ENCODE measurements at regions not wholly inside any gene's neighbourhood (a gene's known extent, or its start where the extent isn't known, plus 50 kb on each side); places are given as distances from the start of the nearest gene placed in this dataset.
"Not testable (repeated sequence)": the region's sequence is repeated elsewhere in the genome, so short reads cannot be mapped to it uniquely, and the experiment has no call there.

GRCh38 chr2:186960241-186960640, 111.3 kb upstream of the ZSWIM2 start:
- TF ChIP-seq, protein P1, sequence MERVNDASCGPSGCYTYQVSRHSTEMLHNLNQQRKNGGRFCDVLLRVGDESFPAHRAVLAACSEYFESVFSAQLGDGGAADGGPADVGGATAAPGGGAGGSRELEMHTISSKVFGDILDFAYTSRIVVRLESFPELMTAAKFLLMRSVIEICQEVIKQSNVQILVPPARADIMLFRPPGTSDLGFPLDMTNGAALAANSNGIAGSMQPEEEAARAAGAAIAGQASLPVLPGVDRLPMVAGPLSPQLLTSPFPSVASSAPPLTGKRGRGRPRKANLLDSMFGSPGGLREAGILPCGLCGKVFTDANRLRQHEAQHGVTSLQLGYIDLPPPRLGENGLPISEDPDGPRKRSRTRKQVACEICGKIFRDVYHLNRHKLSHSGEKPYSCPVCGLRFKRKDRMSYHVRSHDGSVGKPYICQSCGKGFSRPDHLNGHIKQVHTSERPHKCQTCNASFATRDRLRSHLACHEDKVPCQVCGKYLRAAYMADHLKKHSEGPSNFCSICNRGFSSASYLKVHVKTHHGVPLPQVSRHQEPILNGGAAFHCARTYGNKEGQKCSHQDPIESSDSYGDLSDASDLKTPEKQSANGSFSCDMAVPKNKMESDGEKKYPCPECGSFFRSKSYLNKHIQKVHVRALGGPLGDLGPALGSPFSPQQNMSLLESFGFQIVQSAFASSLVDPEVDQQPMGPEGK (CRISPR knock-in tag; IDR thresholded peaks at IDR 0.05; ENCODE audit: borderline replicate concordance) = not testable (repeated sequence)
- TF ChIP-seq, protein P2, sequence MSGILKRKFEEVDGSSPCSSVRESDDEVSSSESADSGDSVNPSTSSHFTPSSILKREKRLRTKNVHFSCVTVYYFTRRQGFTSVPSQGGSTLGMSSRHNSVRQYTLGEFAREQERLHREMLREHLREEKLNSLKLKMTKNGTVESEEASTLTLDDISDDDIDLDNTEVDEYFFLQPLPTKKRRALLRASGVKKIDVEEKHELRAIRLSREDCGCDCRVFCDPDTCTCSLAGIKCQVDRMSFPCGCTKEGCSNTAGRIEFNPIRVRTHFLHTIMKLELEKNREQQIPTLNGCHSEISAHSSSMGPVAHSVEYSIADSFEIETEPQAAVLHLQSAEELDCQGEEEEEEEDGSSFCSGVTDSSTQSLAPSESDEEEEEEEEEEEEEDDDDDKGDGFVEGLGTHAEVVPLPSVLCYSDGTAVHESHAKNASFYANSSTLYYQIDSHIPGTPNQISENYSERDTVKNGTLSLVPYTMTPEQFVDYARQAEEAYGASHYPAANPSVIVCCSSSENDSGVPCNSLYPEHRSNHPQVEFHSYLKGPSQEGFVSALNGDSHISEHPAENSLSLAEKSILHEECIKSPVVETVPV (CRISPR knock-in tag; IDR thresholded peaks at IDR 0.05) = not testable (repeated sequence)
- TF ChIP-seq CREB5 (CRISPR knock-in tag; IDR thresholded peaks at IDR 0.05; ENCODE audit: low read depth); ESRRG (CRISPR knock-in tag; IDR thresholded peaks at IDR 0.05); ZNF70 (CRISPR knock-in tag; IDR thresholded peaks at IDR 0.05); SNAI2 (CRISPR knock-in tag; IDR thresholded peaks at IDR 0.05); TOX (CRISPR knock-in tag; IDR thresholded peaks at IDR 0.05; ENCODE audit: borderline replicate concordance); ZC3H10 (CRISPR knock-in tag; IDR thresholded peaks at IDR 0.05); ARNTL (CRISPR knock-in tag; IDR thresholded peaks at IDR 0.05; ENCODE audit: borderline replicate concordance, low read depth); ZFP30 (CRISPR knock-in tag; IDR thresholded peaks at IDR 0.05); GLIS3 (CRISPR knock-in tag; IDR thresholded peaks at IDR 0.05); RARB (CRISPR knock-in tag; IDR thresholded peaks at IDR 0.05): not testable (repeated sequence)

Measured in SK-N-SH treated with all-trans-retinoic acid at 6 μM for 48 hours (cell line).